BLaER1 treated with 17β-estradiol and CSF1 and Interleukin-3, amounts not matched to agents 10 nM and 100 nM (cell line): ENCODE measurements at regions not wholly inside any gene's neighbourhood (a gene's known extent, or its start where the extent isn't known, plus 50 kb on each side); places are given as distances from the start of the nearest gene placed in this dataset.

Source experiments
- H3K27ac ChIP-seq, 11 experiments: shearing (Covaris generic); formaldehyde crosslinking; 2 replicates each; pipeline ENCODE4 v1.8.1; 2022
- H3K27me3 ChIP-seq, 11 experiments: shearing (Covaris generic); formaldehyde crosslinking; 2 replicates each; pipeline ENCODE4 v1.8.1; 2022
- H3K36me3 ChIP-seq, 11 experiments: shearing (Covaris generic); formaldehyde crosslinking; 2 replicates each; pipeline ENCODE4 v1.8.1; 2022
- H3K4me1 ChIP-seq, 10 experiments: shearing (Covaris generic); formaldehyde crosslinking; 2 replicates each; pipeline ENCODE4 v1.8.1; 2022
- H3K4me2 ChIP-seq, 11 experiments: shearing (Covaris generic); formaldehyde crosslinking; 2 replicates each; pipeline ENCODE4 v1.8.1; 2022
- H3K4me3 ChIP-seq, 10 experiments: shearing (Covaris generic); formaldehyde crosslinking; 2 replicates each; pipeline ENCODE4 v1.8.1; 2022
- H3K9ac ChIP-seq, 11 experiments: shearing (Covaris generic); formaldehyde crosslinking; 2 replicates each; pipeline ENCODE4 v1.8.1; 2022
- H3K9me3 ChIP-seq, 11 experiments: shearing (Covaris generic); formaldehyde crosslinking; replicated peaks in 1 of 11; 2 replicates each; pipeline ENCODE4 v1.8.1; 2022
- H4K20me1 ChIP-seq, 11 experiments: shearing (Covaris generic); formaldehyde crosslinking; 2 replicates each; pipeline ENCODE4 v1.8.1; 2022
- Cebpa-rat ChIP-seq, 11 experiments: shearing (Covaris generic); IDR thresholded peaks; 2 replicates each; pipeline ENCODE4 v1.8.1; 2022

GRCh38 chr1:10960411-10961299 lies 51.8 kb upstream of the TARDBP start:
- Histone ChIP-seq H3K27me3 (no peaks in the 10 kb centered on the region), H4K20me1 (peaks cover 0 to 13% (median 0%) of the 10 kb centered on the region in 11 experiments; a peak in 1 of 22 replicates), H3K9ac (no peak overlapping the region), H3K9me3 (no peaks in the 10 kb centered on the region), H3K27ac (no peak overlapping the region), H3K36me3 (no peaks in the 10 kb centered on the region), H3K4me2 (peak overlapping the region in 10 of 11 experiments; percentile 29 to 67 (median 52); a peak in 20 of 22 replicates), H3K4me3 (no peak overlapping the region), H3K4me1 (peaks cover 51 to 70% (median 61%) of the 10 kb centered on the region in 10 experiments)
- TF ChIP-seq Cebpa-rat (IDR thresholded peaks at IDR 0.05): no peak

- no peak for TF ChIP-seq Cebpa-rat (IDR thresholded peaks at IDR 0.05)
- no peaks in the 10 kb centered on the region for H3K27me3 ChIP-seq
- H3K9ac ChIP-seq: no peak overlapping the region
- no peak overlapping the region for H3K4me3 ChIP-seq
- H4K20me1 ChIP-seq: peaks cover 0 to 13% (median 0%) of the 10 kb centered on the region in 11 experiments; a peak in 1 of 22 replicates
- H3K4me2 ChIP-seq: peak overlapping the region; percentile 28 to 67 (median 50); a peak in 21 of 22 replicates
- H3K9me3 ChIP-seq: no peaks in the 10 kb centered on the region
- no peaks in the 10 kb centered on the region for H3K36me3 ChIP-seq
- no peak overlapping the region for H3K27ac ChIP-seq
- peaks cover 52 to 72% (median 63%) of the 10 kb centered on the region in 10 experiments for H3K4me1 ChIP-seq
These were observed 51.1 kb upstream of the TARDBP start for GRCh38 chr1:10961300-10961833.

GRCh38 chr1:10962483-10962882 lies 50.0 kb upstream of the TARDBP start:
- Histone ChIP-seq H3K36me3 (no peaks in the 10 kb centered on the region), H3K4me3 (no peak overlapping the region), H4K20me1 (peaks cover 0 to 13% (median 0%) of the 10 kb centered on the region in 11 experiments; a peak in 1 of 22 replicates), H3K9ac (no peak overlapping the region), H3K27me3 (no peaks in the 10 kb centered on the region), H3K9me3 (no peaks in the 10 kb centered on the region), H3K27ac (no peak overlapping the region), H3K4me2 (peak overlapping the region in 8 of 11 experiments; percentile 4 to 62 (median 50); a peak in 11 of 22 replicates), H3K4me1 (peaks cover 56 to 74% (median 64%) of the 10 kb centered on the region in 10 experiments)
- no peak for TF ChIP-seq Cebpa-rat (IDR thresholded peaks at IDR 0.05)
